Amniotic stem cell (primary cell): ENCODE measurements at regions not wholly inside any gene's neighbourhood (a gene's known extent, or its start where the extent isn't known, plus 50 kb on each side); places are given as distances from the start of the nearest gene placed in this dataset.
A peak's percentile ranks its signal among the peaks of the same experiment; 100 is the strongest.
"Not testable (repeated sequence)": the region's sequence is repeated elsewhere in the genome, so short reads cannot be mapped to it uniquely, and the experiment has no call there.

ENCODE experiments used
- DNase-seq: peaks from one replicate; lab custom pipeline; 2025; lab: John Stamatoyannopoulos, UW

DNA sequence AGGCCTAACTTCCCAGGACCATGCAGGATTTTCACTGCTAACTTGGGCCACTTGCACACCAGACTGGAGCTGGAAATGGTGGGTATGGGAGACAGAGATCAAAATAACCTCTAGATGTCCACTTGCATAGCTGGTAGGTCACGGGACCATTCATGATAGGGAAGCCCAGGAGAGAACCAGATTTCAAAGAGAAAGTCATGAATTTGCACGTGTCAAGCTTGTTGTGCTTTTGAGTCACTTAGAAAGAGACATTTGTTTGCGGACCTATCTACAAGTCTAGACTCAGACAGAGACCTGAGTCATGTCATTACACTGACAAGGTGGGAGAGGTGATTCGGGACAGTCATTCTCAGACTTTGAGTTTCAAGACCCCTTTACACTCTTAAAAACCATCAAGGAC, 704.1 kb downstream of the DTWD2 start:
- DNase-seq, result not testable (repeated sequence)

DNA sequence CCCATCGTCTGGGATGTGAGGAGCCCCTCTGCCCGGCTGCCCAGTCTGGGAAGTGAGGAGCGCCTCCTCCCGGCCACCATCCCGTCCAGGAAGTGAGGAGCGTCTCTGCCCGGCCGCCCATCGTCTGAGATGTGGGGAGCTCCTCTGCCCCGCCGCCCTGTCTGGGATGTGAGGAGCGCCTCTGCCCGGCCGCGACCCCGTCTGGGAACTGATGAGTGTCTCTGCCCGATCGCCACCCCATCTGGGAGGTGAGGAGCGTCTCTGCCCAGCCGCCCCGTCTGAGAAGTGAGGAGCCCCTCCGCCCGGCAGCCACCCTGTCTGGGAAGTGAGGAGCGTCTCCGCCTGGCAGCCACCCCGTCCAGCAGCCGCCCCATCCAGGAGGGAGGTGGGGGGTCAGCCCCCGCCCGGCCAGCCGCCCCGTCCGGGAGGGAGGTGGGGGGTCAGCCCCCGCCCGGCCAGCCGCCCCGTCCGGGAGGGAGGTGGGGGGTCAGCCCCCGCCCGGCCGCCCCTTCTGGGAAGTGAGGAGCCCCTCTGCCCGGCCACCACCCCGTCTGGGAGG, 705.8 kb downstream of the DTWD2 start:
- not testable (repeated sequence) for DNase-seq

- no peak for DNase-seq
Observed at GRCh38 chr5:118279540-118280294, 708.6 kb downstream of the DTWD2 start.

GRCh38 chr5:118270526-118270925, 717.8 kb downstream of the DTWD2 start:
- DNase-seq, result no peak

DNA sequence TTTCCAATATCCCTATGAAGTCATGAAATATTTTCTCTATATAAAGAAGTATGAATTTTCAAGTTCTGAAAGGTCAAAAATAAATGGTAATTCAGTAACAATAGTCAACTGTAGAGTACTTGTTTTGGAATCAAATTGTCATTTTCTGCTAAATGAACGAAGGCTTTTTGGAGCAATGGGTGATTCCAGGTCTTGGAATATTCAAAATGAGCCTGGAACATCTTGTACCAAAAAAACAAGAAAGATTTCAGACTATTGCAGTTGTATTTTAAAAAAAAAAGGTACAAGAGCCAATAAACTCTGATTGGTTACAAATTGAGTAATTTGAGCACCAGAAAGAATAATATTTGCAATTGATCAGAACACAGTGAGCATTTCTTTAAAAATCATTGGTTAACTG, 730.1 kb downstream of the DTWD2 start:
- DNase-seq, result no peak

- no peak for DNase-seq
Observed at GRCh38 chr5:118257066-118257465, 731.3 kb downstream of the DTWD2 start.

GRCh38 chr5:118253225-118254061, 734.9 kb downstream of the DTWD2 start:
- no peak for DNase-seq

- DNase-seq, result no peak
Observed at GRCh38 chr5:118249386-118249785, 739.0 kb downstream of the DTWD2 start.

GRCh38 chr5:118247458-118247857, 740.9 kb downstream of the DTWD2 start:
- no peak for DNase-seq

DNA sequence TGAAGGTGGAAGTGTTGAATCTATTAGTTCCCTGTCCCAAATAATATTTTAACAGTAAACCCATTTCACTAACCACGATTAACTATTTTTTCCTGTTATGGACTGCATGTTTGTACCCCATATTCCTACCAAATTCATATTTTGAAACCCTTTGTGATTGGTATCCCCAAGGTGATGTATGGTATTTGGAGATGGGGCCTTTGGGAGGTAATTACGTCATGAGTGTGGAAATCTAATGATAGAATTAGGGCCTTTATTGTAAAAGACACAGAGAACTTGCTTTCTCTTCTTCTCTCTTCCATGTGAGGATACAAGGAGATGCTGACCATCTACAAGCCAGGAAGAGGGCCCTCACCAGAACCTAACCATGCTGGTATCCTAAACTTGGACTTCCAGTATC, 744.7 kb downstream of the DTWD2 start:
- DNase-seq, result no peak

GRCh38 chr5:118243068-118243467, 745.3 kb downstream of the DTWD2 start:
- DNase-seq, result no peak

DNA sequence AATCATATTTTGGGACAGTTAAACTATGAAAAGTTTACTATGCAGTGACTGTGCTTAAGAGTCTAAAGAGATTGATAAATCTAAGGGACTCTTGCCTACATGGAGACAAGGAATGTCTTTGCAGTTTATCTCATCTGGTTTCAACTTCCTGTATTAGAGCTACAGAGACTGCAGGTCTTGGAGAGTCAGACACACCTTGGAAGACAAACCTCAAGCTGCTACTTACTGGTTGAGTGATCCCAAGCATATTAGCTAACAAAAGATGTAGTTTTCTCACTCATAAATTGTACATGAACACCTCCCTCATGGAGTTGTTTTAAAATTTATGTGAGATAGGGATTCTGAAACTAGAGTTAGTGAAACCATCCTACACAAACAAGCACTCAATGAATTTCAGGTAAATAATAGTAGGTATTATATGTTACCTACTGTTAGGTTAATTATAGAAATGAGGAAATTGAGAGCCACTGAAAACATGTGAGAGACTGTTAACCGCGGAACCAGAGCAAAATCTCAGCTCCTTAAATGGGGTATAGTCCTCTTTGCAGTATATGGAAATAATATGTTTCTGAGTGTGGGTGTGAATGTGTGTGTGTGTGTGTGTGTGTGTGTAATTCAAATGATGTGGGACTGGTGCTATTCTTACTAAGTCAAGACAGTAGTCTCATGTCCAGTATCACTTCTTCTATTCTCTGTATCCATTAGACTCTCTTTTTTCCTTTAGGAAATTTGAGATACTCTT, 752.1 kb downstream of the DTWD2 start:
- no peak for DNase-seq

GRCh38 chr5:118233606-118234005, 754.7 kb downstream of the DTWD2 start:
- DNase-seq, result peak; percentile 10

GRCh38 chr5:118228489-118228888, 759.9 kb downstream of the DTWD2 start:
- DNase-seq, result no peak

GRCh38 chr5:118224546-118224945, 763.8 kb downstream of the DTWD2 start:
- peak; percentile 6 for DNase-seq

GRCh38 chr5:118220556-118221195, 767.7 kb downstream of the DTWD2 start:
- peak; percentile 3 for DNase-seq

DNA sequence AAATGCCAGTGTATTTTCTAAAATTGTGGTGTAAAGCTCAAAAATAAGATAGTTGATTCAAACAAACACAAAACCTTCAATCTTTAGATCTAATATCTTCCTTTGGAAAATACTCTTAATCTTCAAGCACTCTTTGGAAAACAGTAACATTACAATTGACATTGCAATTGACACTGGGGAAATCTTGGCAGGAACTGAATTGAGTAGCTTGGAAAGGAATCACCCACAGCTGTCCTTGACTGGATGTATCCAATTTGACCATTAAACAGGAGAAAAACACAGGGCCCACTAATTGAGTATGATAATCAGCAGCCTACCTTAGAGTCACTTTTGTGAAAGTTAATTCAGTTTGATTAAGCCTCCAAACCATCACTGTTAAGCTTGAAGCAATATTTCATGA, 776.7 kb downstream of the DTWD2 start:
- no peak for DNase-seq

- DNase-seq, result no peak
Observed at GRCh38 chr5:118208031-118208453, 780.3 kb downstream of the DTWD2 start.

GRCh38 chr5:118199801-118200200, 788.5 kb downstream of the DTWD2 start:
- DNase-seq, result no peak

DNA sequence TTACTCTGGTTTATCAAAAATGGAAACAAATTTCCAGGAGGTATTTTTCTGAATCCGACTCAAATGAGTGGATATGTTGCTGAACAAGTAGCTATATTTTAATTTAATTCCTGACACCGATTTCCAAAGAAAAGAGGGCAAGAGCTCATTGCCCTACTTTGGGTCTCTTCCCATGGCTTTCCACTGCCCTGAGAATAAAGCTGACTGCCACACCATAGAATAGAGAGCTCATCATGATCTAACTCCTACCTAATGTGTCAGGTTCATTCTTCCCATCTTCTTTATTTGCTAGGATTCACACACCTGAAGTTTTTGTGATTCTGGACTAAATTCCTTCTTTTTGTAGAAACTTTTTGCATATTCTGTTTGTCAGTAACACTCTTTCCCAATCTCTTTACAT, 792.1 kb downstream of the DTWD2 start:
- no peak for DNase-seq

DNA sequence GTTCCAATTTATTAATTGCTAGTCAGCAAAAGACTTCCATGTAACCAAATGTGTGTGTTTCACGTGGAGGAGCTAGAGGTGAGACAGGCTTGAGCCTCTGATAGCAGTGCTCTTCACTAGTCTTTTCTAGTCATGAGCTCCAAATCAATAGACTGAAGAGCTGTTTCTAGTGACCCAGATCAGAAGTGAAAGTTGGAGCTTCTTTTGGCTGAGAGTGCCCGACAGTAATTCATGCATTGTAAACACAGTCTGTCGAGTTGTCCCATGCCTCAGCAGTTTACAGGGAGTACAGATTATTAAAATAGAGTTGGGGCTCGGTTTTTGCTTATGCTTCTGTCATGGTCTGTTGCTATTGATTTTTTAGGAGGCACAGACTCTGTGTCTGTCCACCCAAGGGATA, 793.1 kb downstream of the DTWD2 start:
- DNase-seq, result no peak
